HG02678 (cell line): ENCODE measurements at regions not wholly inside any gene's neighbourhood (a gene's known extent, or its start where the extent isn't known, plus 50 kb on each side); places are given as distances from the start of the nearest gene placed in this dataset.

Source experiments
- ATAC-seq: cut with Tn5 transposase; IDR thresholded peaks from one replicate; pipeline ENCODE4 v1.9.1; 2021; ENCODE audit warnings: mild to moderate bottlenecking, moderate library complexity; ENCODE audit not compliant: unreplicated experiment

DNA sequence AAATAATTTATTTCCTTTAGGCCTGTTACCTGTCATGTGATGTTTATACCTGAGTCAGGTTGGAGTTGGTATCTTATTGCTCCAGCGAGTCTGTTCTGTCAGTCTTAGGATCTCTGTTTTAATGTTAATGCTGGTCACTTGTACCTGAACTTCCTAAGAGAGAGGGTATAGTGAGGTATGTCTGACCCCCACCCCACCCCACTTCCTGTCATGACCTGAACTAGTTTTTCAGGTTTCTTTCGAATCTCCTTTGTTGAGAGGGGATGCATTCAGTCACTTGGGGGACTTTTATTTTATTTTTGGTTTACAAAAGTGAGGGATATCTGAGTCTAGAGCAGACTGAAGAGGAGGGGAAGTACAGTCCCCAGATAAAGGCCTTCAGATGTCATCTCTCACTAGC lies 769.0 kb upstream of the COBL start:
- no peak for ATAC-seq

DNA sequence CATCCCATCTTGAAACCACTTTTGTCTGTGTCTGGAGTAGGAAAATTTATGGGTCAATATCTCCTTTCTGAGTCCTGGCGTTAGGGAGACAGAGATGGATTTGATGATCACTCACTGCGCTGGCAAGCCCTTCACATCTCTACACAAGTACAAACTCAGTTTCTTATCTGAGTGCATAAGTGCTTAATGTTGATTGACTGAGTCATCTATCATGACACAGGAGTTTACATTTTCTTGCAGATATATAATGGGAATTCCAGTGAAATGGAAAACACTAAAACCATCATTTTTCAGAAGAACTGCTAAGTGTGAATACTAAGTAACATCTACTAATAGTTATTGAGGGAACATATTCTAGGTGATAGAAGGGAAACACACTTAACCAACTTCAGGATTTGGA lies 763.9 kb upstream of the COBL start:
- ATAC-seq = no peak

DNA sequence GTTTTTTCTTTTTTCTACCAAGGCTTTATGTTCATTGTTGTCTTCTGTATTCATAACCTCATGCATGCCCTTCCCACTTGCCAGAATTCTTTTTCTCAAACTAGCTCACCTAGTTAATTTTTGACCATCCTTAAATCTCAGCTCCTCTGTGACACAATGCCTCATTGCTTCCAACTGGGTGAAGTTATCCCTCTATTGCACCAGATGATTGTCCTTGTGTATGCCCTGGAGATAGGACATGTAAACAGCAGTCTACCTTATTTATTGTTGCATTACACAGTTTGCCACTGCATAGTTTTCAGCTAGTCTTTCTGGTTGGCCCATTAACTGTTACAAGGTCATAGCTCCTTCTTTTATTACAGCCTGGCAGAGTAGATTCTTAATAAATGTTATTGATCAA lies 763.1 kb upstream of the COBL start:
- no peak for ATAC-seq

DNA sequence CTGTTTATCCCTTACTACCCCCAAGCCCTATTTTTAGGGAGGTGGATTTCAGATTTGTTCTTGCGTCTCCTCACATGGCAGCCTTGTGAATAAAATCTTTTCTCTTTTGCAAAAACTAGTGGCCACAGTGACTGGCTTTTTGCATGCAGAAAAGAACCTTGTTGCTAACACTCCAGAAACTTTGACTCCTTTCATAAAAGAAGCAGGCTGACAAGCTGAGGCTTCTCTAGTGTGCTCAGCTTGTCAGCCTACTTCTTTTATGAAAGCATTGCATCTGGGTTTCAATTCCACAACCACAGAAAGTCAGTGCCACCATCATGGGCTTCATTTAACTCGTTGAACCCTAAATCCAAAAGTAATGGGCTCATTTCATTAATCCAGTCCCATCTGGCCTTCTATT lies 761.0 kb upstream of the COBL start:
- ATAC-seq = no peak

DNA sequence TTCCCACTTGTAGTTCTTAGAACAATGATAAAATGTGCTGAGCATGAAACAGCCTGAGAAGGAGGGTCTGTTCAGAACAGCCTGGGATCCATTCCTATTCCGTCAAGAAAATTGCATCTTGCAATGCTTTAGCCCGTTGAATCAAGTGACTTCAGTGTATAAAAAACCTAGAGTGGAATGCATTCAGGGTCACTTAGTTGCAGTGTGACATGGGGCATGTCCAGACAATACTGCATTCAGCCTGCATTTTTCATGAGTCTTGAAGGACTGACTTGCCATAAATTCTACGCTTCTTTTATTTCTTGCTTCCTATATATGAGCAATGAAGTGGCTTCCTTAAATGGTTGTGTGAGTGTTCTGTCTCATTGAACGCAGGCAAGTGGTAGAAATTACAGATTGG lies 758.3 kb upstream of the COBL start:
- no peak for ATAC-seq

DNA sequence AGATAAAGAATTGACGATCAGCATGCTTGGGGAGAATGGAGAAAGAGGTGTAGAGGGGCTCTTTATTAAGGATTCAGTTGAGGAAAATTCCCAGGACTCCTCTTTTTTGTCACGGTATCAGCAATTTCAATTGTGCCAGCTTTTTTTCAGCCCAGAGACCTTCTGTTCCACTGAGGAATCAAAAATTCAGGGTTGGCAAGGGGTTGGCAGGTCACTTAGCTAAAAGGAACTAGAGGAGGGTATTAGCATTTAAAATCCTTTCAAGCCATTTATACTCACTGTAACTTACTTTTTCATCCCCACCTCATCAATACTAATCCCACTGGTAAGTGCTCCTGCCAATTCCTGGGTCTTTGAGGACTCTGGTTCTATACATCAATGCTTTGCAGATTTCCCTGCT lies 757.5 kb upstream of the COBL start:
- ATAC-seq = no peak

DNA sequence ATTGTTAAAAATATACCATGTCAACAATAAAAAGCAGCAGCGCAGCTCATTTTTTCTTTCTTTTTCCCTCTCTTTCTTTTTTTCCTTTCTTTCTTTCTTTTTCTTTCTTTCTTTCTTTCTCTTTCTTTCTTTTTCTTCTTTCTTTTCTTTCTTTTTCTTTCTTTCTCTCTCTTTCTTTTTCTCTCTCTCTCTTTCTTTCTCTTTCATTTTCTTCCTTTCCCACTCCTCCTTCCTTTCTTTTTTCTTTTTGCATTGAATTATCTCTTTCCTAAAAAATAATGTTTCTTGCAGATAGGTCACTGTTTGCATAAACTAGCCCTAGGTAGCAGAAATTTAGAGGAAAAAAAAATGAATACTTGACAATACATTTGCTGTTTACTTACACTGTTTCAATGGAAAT lies 755.1 kb upstream of the COBL start:
- no peak for ATAC-seq

DNA sequence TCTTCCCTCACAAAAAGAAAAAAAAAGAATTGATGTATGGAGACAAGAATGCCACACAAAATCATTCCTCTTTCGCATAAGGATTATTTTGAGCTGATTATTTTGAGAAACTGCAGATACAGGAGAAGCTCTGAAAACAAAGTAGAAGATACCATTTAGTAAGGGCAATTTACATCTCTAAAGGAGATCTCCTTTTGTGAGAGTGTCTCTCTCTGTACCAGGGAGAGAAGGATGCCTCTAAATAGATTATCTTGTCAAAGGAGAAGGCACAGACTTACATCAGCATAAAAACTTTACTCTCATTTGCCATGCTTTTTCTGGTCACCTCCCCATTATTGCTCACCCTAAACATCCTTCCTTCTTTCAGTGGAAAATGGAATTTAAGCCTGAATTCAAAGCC lies 747.9 kb upstream of the COBL start:
- no peak for ATAC-seq

DNA sequence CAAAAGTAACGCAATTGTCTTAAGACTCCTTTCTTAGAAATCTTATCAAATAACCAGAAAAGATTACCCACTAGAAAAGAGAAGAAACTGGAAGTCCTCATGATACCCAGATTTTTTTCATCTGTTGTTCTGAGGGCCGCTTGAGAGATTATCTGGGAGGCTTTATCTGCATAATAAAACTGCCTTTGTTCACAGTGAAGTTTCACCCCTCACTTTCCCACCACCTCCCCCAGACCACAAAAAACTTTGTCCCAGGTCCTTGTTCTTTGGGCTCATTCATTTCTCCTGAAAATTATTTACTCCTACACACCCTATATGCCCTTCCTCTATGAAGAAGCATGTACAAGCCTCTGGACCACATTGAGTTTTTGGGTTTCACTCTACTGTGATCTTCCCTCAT lies 745.1 kb upstream of the COBL start:
- no peak for ATAC-seq

DNA sequence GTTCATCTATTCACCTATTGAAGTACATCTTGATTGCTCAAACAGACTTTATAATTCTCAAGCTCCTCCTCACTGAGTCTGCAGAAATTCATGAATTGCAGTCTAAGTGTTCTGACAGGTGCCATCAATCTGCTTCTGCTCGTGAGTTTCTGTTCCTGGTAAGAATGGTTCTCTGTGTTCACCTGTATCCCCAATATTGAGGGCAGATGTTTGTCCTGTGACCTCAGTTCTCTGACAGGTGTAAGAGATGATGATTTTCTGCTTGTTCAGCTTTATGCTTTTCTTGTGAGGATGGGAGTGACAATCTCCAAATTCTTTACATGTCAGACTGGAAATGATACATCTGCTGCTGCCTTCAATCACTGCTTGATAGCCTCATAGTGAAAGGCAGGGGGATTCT lies 736.9 kb upstream of the COBL start:
- no peak for ATAC-seq

DNA sequence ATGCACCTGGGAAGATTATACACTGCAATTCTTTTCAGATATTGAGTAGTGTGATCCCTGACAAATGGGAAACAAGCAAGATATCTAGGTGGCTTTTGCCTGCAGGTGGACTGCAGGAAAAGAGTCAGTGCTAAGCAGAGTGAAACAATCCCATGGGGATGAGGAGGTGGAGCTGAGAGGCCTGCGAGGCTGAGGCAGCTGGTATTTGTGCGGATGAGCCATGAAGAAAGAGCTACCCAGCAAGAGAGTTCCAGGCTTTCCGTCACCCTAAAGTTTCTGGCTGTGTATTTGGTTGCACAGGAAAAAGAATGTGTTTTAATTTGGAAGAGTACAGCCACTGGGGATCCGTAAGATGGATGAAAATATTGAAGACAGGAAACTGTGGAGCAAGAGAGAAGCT lies 714.1 kb upstream of the COBL start:
- ATAC-seq = no peak

DNA sequence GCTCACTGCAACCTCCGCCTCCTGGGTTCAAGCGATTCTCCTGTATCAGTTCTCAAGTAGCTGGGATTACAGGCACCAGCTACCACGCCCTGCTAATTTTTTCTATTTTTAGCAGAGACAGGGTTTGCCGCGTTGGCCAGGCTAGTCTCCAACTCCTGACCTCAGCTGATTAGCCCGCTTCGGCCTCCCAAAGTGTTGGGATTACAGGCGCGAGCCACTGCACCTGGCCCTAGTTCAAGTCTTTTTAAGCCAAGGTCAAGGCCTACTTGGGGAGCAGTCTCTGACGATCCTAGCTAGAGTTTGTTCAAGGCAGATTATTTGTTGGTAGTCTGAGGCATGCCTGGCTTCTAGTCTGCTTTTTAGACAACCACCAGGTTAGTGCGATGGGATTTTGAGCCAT lies 709.5 kb upstream of the COBL start:
- no peak for ATAC-seq

DNA sequence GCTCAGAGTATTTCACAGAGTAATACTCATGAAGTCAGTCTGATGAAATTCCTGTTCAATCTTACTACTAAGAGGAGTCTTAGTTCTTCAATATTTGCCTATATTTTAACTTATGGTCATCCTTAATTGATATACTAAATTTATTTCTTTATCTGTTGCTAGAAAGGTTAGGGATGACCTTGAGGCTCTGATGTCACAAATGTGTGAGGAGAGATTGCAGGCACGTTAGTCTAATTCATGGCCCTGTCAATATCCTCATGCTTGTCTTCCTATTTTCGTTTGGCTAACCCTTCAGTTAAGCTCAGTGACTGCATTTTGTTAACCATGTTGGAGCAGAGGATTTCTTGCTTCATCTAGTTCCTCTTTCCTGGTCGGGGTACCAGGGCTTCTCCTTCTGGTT lies 704.7 kb upstream of the COBL start:
- no peak for ATAC-seq

DNA sequence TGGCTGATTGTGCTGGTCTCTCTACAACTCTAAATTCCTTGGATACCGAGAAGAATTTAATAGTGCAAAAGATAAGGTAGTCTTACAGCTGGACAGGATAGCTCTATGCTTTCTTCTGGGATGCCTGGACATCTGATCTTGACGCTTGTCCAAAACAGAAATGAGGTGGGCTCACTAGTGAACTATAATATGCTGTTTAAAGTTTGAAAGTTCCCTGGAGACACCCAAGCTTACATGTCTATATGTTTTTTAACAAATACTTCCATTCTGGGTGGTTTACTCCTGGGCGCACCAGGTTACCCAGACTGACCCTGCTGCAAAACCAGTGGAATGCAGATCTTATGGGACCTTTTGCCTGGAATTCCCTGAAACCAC lies 702.1 kb upstream of the COBL start:
- ATAC-seq = no peak

DNA sequence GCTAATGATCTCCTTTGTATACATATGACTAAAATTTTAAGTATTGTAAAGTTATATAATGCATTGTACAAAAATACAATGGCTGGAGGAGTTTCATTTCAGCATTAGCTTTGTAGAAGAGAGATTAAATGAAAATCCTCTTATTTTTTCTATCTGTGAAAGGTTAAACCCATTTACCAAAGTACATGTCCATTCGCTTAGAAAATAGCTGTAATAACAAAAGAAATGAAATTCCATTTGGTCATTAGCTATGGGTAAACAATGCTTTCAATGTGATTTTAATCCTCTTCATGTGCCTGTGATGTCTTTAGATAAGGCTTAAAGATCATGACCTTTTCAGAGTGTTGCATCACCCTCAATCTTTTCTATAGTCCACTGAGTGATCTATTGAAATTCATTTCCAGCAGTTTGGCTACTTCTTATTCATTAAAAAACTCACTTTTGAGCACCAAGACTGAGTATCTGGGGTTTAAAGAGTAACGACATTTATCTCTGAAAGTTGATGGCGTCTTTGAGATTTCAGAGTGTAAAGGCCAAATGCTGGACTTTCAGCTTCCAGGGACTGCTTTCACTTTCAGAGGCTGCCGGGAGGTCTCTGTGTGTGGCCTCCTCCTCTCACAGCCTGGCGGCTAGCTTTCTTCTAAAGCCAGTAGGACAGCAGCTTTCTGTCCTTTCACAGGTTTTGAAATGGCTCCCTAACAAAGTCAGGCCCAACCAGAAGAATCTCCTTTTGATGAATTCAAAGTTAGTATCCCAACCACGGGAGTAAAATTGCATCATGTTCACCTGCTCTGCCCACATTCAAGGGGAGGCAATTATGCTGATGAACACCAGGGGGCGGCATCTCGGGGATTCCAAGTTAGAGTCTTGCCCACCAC lies 701.4 kb upstream of the COBL start:
- no peak for ATAC-seq

DNA sequence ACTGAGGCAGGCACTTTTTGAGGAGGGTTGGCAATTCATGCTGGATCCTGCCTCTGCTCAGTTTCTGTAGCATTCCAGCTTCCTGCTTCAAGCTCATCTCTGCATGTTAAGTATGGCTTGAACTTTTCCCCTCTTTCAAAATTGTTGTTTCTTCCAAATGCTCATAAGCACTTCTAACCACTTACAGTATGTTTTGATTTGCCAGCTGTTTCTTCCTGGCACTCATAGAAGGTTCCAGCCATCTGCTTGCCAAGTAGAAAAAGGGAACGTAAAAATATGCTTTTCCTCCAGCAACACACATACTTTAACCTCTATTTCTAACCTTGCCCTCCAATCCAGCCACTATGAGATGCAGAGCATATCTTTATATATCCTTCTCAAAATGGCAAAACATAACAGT lies 692.6 kb upstream of the COBL start:
- ATAC-seq = no peak

DNA sequence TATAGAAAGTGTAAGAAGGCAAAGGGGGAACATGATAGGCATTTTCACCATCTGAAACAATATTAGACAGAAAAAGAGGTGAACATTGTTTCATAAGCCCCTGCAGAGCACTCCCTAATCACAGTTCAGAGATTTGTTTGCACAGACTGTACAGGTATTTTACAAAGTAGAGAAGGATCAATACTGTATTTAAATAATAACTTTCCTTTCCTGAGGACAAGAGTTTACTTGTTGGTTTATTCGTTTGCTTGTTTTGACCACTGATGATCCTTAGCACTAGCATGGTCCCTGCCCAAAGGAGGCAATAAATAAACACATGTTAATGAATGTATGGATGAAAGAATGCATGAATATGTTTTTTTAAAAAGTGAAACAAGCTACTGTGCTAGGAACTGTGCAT lies 690.1 kb upstream of the COBL start:
- no peak for ATAC-seq

DNA sequence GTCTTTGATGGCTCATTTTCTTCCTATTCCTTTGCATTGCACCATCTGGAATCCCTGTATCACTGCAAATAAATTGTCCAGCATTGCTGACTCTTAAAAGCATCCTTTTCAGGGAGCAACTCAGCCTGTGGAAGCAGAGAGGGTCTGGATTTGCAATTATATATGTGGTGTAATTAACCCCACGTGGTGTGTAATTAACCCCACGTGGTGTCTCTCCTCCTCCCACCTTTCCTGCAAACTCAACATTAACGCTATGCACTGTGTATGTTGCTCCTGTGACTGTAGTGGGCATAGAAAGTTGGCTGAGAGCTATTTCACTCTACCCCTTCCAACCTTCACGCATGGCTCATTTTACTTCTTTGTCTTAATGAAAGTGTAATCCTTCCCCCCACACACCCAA lies 689.0 kb upstream of the COBL start:
- no peak for ATAC-seq

DNA sequence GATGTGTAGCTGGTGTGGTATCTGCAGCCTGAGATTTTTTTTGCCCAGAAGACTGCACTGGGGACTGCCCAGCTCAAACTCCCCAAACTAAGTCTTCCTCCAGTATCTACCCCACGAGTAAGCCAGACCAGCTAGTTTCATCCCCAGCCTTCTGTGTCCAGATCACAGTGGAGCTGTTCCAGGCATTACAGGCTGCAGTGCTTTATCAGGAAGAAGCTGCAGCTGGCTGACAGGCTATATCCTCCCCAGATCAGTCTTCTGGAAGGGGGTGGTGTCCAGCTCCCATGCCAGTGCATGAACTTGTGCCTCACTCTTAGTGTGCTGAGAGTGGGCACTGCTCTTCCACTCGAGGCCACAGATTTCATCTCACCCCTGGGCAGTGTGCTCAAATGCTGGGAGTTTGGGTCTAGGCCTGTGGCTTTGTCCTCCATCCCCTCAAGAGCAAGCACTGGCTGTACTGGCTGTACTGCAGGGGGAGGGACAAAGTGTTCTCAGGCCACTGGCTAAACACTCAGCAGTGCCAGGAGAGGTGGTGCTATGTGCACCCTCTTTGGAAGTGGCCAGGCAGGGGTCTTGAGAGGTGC lies 679.1 kb upstream of the COBL start:
- ATAC-seq = no peak

DNA sequence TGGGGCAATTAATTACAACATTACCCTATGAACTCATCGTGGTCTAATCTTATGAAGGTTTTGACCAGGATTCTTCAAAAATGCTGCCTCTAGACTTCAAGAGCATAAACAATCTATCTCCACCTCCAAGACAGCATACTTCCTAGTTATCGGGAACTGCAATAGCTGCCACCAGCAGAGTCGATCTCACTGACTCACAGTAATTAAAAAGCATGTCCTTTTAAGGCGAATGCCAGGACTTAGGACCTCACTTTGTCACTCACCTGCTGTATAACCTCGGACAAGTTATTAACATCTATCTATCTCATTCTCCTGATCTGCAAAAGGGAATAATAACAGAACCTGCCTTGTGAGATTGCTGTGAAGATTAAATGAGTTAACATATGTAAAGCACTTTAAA lies 666.0 kb upstream of the COBL start:
- ATAC-seq = no peak

DNA sequence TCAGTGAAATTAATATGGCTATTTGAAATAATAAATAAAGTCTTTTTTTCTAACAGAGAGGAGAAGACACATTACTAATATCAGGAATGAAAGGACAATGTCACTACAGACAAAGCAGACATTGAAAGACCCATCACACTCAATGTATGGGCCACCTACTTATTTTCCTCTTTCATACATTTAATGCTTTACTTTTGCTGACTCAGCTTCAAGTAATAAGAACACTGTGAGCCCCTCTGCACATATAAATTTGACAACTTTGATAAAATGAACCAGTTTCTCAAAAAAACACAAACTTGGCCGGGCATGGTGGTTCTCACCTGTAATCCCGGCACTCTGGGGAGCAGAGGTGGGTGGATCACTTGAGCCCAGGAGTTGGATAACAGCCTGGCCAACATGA lies 664.2 kb upstream of the COBL start:
- ATAC-seq = no peak

DNA sequence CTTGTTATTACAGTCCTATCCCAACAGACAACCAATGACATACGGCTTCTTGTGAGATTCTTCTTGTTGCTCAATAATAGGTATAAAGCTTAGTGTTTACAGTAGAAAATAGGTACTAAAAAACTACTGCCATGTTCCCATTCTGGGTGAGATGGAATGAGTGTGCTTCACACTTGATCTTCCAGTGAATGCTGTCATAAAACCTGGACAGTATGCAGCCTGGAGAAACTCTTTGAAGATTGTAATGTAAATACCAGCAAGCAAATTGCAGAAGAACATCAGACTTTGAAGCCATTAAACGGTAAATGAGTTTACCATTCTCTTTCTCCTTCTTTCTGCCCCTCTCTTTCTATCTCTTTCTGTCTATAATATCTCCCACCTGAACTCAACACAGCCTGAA lies 663.7 kb upstream of the COBL start:
- no peak for ATAC-seq

DNA sequence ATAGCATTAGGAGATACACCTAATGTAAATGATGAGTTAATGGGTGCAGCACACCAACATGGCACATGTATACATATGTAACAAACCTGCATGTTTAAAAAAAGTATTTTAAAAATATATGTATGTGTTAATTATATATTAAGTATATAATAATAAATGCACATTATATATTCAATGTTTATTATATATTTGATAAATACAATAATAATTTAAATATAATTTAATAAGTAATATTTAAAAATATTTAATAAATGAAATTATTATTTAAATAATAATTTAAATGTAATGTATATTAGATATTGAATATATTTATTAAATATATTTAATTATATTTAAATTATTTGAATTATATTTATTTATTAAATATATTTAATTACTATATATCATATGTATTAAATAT lies 661.3 kb upstream of the COBL start:
- ATAC-seq = no peak
